ENCODE measurements at regions not wholly inside any gene's neighbourhood (a gene's known extent, or its start where the extent isn't known, plus 50 kb on each side); places are given as distances from the start of the nearest gene placed in this dataset.

DNA sequence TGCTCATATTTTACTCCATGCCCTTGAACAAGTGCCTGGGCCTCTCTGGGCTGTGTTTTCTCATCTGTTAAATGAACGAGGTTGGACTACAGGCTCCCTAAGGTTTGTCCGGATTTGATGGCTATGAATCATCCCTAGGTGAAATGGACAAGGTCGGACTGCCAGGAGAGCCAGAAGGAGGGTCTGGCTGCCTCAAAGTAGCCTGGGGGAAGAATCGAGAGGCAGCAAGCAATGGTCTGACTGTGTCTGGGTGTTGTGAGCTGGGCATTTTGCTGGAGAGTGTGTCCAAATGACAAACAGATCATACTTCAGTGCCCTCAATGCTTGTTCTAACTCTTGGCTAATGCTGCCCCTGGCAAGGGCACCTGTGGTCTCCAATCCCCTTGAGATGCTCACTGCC lies 730.9 kb downstream of the PTPRU start:
- Histone ChIP-seq H3K9me3 (ENCODE audit: control insufficient read depth, low read depth, low read length) (peaks cover 5% of the 10 kb centered on the region), H3K9me1 (ENCODE audit: control insufficient read depth, extremely low read depth, insufficient read depth, low read length) (no peaks in the 10 kb centered on the region), H4K20me1 (ENCODE audit: control insufficient read depth, extremely low read depth, insufficient read depth, low read length) (no peaks in the 10 kb centered on the region), H3K27me3 (ENCODE audit: control insufficient read depth, extremely low read depth, insufficient read depth, low read length) (peaks cover 17% of the 10 kb centered on the region), H3K9ac (ENCODE audit: control insufficient read depth, extremely low read depth, insufficient read depth, low read length) (no peak overlapping the region), H3K79me2 (ENCODE audit: control insufficient read depth, insufficient read depth, low read length) (no peaks in the 10 kb centered on the region), H3K4me2 (ENCODE audit: control insufficient read depth, extremely low read depth, insufficient read depth, low read depth, low read length) (no peak overlapping the region), H3K4me1 (ENCODE audit: control insufficient read depth, extremely low read depth, insufficient read depth, low read length) (no peaks in the 10 kb centered on the region), H3K27ac (ENCODE audit: control insufficient read depth, insufficient read depth, low read length) (no peak overlapping the region), H3K36me3 (ENCODE audit: control insufficient read depth in 2 of 2, extremely low read depth in 1 of 2, insufficient read depth in 2 of 2, low read length in 2 of 2) (no peaks in the 10 kb centered on the region), H3K4me3 (ENCODE audit: control insufficient read depth in 2 of 3, extremely low read depth in 1 of 3, insufficient read depth in 2 of 3, low read depth in 1 of 3, low read length in 3 of 3) (no peak overlapping the region), H2AFZ (ENCODE audit: control insufficient read depth, low read length) (no peak overlapping the region)
- dilution Hi-C loops (cut with MboI; ENCODE audit: extremely low pct_ligation_motif_present, low sequenced_read_pairs): no loop called here
- DNase-seq (ENCODE audit: low read depth, low spot score) (no peak), FAIRE-seq (no peak)
- TF ChIP-seq, protein P1, sequence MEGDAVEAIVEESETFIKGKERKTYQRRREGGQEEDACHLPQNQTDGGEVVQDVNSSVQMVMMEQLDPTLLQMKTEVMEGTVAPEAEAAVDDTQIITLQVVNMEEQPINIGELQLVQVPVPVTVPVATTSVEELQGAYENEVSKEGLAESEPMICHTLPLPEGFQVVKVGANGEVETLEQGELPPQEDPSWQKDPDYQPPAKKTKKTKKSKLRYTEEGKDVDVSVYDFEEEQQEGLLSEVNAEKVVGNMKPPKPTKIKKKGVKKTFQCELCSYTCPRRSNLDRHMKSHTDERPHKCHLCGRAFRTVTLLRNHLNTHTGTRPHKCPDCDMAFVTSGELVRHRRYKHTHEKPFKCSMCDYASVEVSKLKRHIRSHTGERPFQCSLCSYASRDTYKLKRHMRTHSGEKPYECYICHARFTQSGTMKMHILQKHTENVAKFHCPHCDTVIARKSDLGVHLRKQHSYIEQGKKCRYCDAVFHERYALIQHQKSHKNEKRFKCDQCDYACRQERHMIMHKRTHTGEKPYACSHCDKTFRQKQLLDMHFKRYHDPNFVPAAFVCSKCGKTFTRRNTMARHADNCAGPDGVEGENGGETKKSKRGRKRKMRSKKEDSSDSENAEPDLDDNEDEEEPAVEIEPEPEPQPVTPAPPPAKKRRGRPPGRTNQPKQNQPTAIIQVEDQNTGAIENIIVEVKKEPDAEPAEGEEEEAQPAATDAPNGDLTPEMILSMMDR (optimal IDR thresholded peaks at IDR 0.05 in 1 of 3, IDR thresholded peaks at IDR 0.05 in 1 of 3, conservative IDR thresholded peaks at IDR 0.05 in 1 of 3; ENCODE audit: extremely low read depth in 1 of 3, insufficient read depth in 2 of 3, low read length in 3 of 3): no peak
- TF ChIP-seq EZH2 (IDR thresholded peaks at IDR 0.05; ENCODE audit: low read length): no peak

- DNase-seq (ENCODE audit: low read depth, low spot score) (no peak), FAIRE-seq (no peak)
- H3K9me3 ChIP-seq (ENCODE audit: control insufficient read depth, low read depth, low read length): peaks cover 5% of the 10 kb centered on the region
- no peak for TF ChIP-seq EZH2 (IDR thresholded peaks at IDR 0.05; ENCODE audit: low read length)
- TF ChIP-seq, protein P1 (optimal IDR thresholded peaks at IDR 0.05 in 1 of 3, IDR thresholded peaks at IDR 0.05 in 1 of 3, conservative IDR thresholded peaks at IDR 0.05 in 1 of 3; ENCODE audit: extremely low read depth in 1 of 3, insufficient read depth in 2 of 3, low read length in 3 of 3): no peak
- peaks cover 17% of the 10 kb centered on the region for H3K27me3 ChIP-seq (ENCODE audit: control insufficient read depth, extremely low read depth, insufficient read depth, low read length)
- H3K4me3 ChIP-seq (ENCODE audit: control insufficient read depth in 2 of 3, extremely low read depth in 1 of 3, insufficient read depth in 2 of 3, low read depth in 1 of 3, low read length in 3 of 3): no peak overlapping the region
- no peaks in the 10 kb centered on the region for H3K9me1 ChIP-seq (ENCODE audit: control insufficient read depth, extremely low read depth, insufficient read depth, low read length)
- H3K4me2 ChIP-seq (ENCODE audit: control insufficient read depth, extremely low read depth, insufficient read depth, low read depth, low read length): no peak overlapping the region
- dilution Hi-C loops (cut with MboI; ENCODE audit: extremely low pct_ligation_motif_present, low sequenced_read_pairs): no loop called here
- no peaks in the 10 kb centered on the region for H3K4me1 ChIP-seq (ENCODE audit: control insufficient read depth, extremely low read depth, insufficient read depth, low read length)
- no peaks in the 10 kb centered on the region for H4K20me1 ChIP-seq (ENCODE audit: control insufficient read depth, extremely low read depth, insufficient read depth, low read length)
- H3K9ac ChIP-seq (ENCODE audit: control insufficient read depth, extremely low read depth, insufficient read depth, low read length): no peak overlapping the region
- H3K36me3 ChIP-seq (ENCODE audit: control insufficient read depth in 2 of 2, extremely low read depth in 1 of 2, insufficient read depth in 2 of 2, low read length in 2 of 2): no peaks in the 10 kb centered on the region
- H3K79me2 ChIP-seq (ENCODE audit: control insufficient read depth, insufficient read depth, low read length): no peaks in the 10 kb centered on the region
- H2AFZ ChIP-seq (ENCODE audit: control insufficient read depth, low read length): no peak overlapping the region
- H3K27ac ChIP-seq (ENCODE audit: control insufficient read depth, insufficient read depth, low read length): no peak overlapping the region
Measured at GRCh38 chr1:29966526-29967045, 730.3 kb downstream of the PTPRU start.

All from keratinocyte (primary cell).